Panc1 (cell line): ENCODE measurements at regions not wholly inside any gene's neighbourhood (a gene's known extent, or its start where the extent isn't known, plus 50 kb on each side); places are given as distances from the start of the nearest gene placed in this dataset.

Experiments
- ATAC-seq: fragments of 200-7000 bp; cut with Tn5 transposase; 2 replicates; pipeline ENCODE4 v1.9.1; 2020; ENCODE audit warnings: mild to moderate bottlenecking, moderate library complexity
- BruUV-seq: library from RNA; stranded (reverse); fragments of 400-500 nt; replicated peaks from 2 replicates; lab custom pipeline; 2021; lab: Mats Ljungman, UMichigan
- CTCF ChIA-PET: fragments of 300-600 bp; sonication (Branson Sonifier 250); formaldehyde crosslinking; loops from one replicate; lab custom pipeline; 2022; ENCODE audit warnings: antibody characterized with exemption; lab: Charles Lee
- POLR2A ChIA-PET: fragments of 300-600 bp; sonication (Branson Sonifier 250); formaldehyde crosslinking; loops from one replicate; lab custom pipeline; 2022; ENCODE audit warnings: antibody characterized with exemption; lab: Charles Lee
- DNase-seq: peaks from one replicate; pipeline ENCODE4 v3.0.0-alpha.2; 2010; ENCODE audit warnings: low read depth, low spot score
- H3K27ac ChIP-seq: 2 replicates; pipeline ENCODE4 v1.5.1; 2011; ENCODE audit warnings: mild to moderate bottlenecking, low read length, inconsistent platforms
- H3K27me3 ChIP-seq: fragments of 200-500 bp; sonication (Bioruptor generic); 2 replicates; pipeline ENCODE4 v1.6.0; 2014; ENCODE audit warnings: low read length, inconsistent platforms; ENCODE audit not compliant: control insufficient read depth, insufficient read depth
- H3K36me3 ChIP-seq: fragments of 200-500 bp; sonication (Bioruptor generic); 2 replicates; pipeline ENCODE4 v1.5.1; 2014; ENCODE audit warnings: inconsistent platforms, mild to moderate bottlenecking, low read length, moderate library complexity; ENCODE audit not compliant: control insufficient read depth, insufficient read depth
- H3K4me1 ChIP-seq: 2 replicates; pipeline ENCODE4 v1.5.1; 2011; ENCODE audit warnings: inconsistent platforms, mild to moderate bottlenecking, low read length, moderate library complexity; ENCODE audit not compliant: control insufficient read depth, insufficient read depth
- H3K4me3 ChIP-seq, 2 experiments: 2 replicates each; pipeline ENCODE4 v1.5.1; 2011 to 2012; ENCODE audit warnings: low read depth in 2 of 2, low read length in 2 of 2, mild to moderate bottlenecking in 2 of 2, inconsistent platforms in 1 of 2, moderate library complexity in 1 of 2
- H3K9me3 ChIP-seq: fragments of 200-500 bp; sonication (Bioruptor generic); 2 replicates; pipeline ENCODE4 v1.5.1; 2014; ENCODE audit warnings: low read depth, mild to moderate bottlenecking, inconsistent platforms, low read length, moderate library complexity; ENCODE audit not compliant: control insufficient read depth, insufficient read depth
- POLR2AphosphoS5 ChIP-seq: IDR thresholded peaks from 2 replicates; pipeline ENCODE4 v1.6.1; 2012; ENCODE audit warnings: mild to moderate bottlenecking, low read depth, low read length, moderate library complexity
- SIN3A ChIP-seq: IDR thresholded peaks from 2 replicates; pipeline ENCODE4 v1.6.1; 2012; ENCODE audit warnings: low read depth, mild to moderate bottlenecking, low read length, moderate library complexity, borderline replicate concordance; ENCODE audit not compliant: insufficient read depth
- TCF7L2 ChIP-seq: IDR thresholded peaks from 2 replicates; pipeline ENCODE4 v1.6.1; 2011; ENCODE audit warnings: mild to moderate bottlenecking, low read depth, low read length, inconsistent platforms
- in situ Hi-C: cut with HindIII; loops from 2 replicates; pipeline ENCODE4 v1.10.0; 2016; ENCODE audit warnings: low sequenced_read_pairs, low pct_unique_long_range_greater_than_20kb
- intact Hi-C: fragments of 100-400 bp; cut with micrococcal nuclease; formaldehyde crosslinking; loops from one replicate; pipeline ENCODE4 v1.10.0; 2022; ENCODE audit not compliant: unreplicated experiment
- TF ChIP-seq, protein P1 (sequence below): fragments of 450-650 bp; IDR thresholded peaks from 2 replicates; pipeline ENCODE4 v1.5.1; 2017; ENCODE audit warnings: mild to moderate bottlenecking
- TF ChIP-seq, protein P2 (sequence below), 2 experiments: IDR thresholded peaks; 2 replicates each; pipeline ENCODE4 v1.6.1; 2011 to 2012; ENCODE audit warnings: low read depth in 2 of 2, control low read depth in 1 of 2, low read length in 1 of 2, mild to moderate bottlenecking in 1 of 2, moderate library complexity in 1 of 2; ENCODE audit not compliant: insufficient read depth in 1 of 2

DNA sequence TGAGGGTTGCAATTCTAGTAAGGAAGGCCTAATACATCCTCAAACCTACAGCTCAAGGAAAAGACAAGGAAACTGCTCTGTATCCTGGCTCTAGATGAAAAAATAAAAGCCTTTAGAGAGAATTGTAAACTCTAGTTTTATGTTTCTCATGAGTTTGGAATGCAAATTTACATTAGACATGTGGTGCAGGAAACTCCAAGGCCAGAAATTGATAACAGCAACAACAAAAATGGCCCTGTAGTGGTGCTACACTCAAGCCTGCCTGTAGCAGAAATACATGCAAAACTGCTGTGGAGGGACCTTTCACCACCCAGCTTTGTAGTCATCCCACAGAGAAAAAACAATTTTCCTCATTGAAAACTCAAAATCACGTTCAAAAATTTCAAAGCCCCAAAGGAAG is 546.7 kb upstream of the LRRN3 start:
- no peak for TF ChIP-seq TCF7L2
- no peak for TF ChIP-seq POLR2AphosphoS5
- no peak for TF ChIP-seq SIN3A
- TF ChIP-seq, protein P1, sequence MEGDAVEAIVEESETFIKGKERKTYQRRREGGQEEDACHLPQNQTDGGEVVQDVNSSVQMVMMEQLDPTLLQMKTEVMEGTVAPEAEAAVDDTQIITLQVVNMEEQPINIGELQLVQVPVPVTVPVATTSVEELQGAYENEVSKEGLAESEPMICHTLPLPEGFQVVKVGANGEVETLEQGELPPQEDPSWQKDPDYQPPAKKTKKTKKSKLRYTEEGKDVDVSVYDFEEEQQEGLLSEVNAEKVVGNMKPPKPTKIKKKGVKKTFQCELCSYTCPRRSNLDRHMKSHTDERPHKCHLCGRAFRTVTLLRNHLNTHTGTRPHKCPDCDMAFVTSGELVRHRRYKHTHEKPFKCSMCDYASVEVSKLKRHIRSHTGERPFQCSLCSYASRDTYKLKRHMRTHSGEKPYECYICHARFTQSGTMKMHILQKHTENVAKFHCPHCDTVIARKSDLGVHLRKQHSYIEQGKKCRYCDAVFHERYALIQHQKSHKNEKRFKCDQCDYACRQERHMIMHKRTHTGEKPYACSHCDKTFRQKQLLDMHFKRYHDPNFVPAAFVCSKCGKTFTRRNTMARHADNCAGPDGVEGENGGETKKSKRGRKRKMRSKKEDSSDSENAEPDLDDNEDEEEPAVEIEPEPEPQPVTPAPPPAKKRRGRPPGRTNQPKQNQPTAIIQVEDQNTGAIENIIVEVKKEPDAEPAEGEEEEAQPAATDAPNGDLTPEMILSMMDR, result no peak
- TF ChIP-seq, protein P2, sequence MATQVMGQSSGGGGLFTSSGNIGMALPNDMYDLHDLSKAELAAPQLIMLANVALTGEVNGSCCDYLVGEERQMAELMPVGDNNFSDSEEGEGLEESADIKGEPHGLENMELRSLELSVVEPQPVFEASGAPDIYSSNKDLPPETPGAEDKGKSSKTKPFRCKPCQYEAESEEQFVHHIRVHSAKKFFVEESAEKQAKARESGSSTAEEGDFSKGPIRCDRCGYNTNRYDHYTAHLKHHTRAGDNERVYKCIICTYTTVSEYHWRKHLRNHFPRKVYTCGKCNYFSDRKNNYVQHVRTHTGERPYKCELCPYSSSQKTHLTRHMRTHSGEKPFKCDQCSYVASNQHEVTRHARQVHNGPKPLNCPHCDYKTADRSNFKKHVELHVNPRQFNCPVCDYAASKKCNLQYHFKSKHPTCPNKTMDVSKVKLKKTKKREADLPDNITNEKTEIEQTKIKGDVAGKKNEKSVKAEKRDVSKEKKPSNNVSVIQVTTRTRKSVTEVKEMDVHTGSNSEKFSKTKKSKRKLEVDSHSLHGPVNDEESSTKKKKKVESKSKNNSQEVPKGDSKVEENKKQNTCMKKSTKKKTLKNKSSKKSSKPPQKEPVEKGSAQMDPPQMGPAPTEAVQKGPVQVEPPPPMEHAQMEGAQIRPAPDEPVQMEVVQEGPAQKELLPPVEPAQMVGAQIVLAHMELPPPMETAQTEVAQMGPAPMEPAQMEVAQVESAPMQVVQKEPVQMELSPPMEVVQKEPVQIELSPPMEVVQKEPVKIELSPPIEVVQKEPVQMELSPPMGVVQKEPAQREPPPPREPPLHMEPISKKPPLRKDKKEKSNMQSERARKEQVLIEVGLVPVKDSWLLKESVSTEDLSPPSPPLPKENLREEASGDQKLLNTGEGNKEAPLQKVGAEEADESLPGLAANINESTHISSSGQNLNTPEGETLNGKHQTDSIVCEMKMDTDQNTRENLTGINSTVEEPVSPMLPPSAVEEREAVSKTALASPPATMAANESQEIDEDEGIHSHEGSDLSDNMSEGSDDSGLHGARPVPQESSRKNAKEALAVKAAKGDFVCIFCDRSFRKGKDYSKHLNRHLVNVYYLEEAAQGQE (IDR thresholded peaks at IDR 0.05; ENCODE audit: insufficient read depth in 1 of 2, low read depth in 2 of 2, low read length in 1 of 2), result no peak
- in situ Hi-C loops, result no loop called here
- ATAC-seq, result no peak
- Histone ChIP-seq H3K27me3 (no peaks in the 10 kb centered on the region), H3K36me3 (no peaks in the 10 kb centered on the region), H3K4me1 (no peaks in the 10 kb centered on the region), H3K9me3 (no peaks in the 10 kb centered on the region), H3K27ac (no peak overlapping the region), H3K4me3 (no peak overlapping the region)
- intact Hi-C loops, result no loop called here
- BruUV-seq, result no TSS peak
- ChIA-PET POLR2A (no interaction called here), CTCF (no interaction called here)
- DNase-seq, result no peak

DNA sequence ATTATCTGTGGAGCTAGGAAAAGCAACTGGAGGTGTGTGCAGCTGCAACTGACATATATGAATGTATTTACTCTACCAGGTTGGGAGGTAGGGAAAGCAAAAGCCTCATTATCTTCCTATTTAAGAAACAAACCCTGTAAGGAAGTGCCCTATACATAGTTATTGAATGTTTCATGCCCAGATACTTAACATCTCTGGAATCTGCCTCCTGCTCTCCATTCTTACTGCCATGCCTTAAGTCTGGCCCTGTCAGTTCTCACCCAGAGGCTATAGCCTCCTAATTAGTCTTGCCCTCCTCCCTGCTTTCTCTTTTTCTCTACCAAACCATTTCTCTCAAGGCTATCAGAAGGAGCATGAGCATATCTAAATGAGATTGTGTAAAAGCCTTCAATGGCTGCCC is 542.6 kb upstream of the LRRN3 start:
- ATAC-seq (no peak), DNase-seq (no peak)
- Histone ChIP-seq H3K4me3 (no peak overlapping the region), H3K4me1 (no peaks in the 10 kb centered on the region), H3K27ac (no peak overlapping the region), H3K36me3 (no peaks in the 10 kb centered on the region), H3K9me3 (no peaks in the 10 kb centered on the region), H3K27me3 (no peaks in the 10 kb centered on the region)
- TF ChIP-seq, protein P1, result no peak
- TF ChIP-seq, protein P2 (IDR thresholded peaks at IDR 0.05; ENCODE audit: insufficient read depth in 1 of 2, low read depth in 2 of 2, low read length in 1 of 2), result no peak
- TF ChIP-seq TCF7L2, result no peak
- no peak for TF ChIP-seq POLR2AphosphoS5
- no peak for TF ChIP-seq SIN3A
- no TSS peak for BruUV-seq
- ChIA-PET CTCF (no interaction called here), POLR2A (no interaction called here)
- intact Hi-C loops, result no loop called here
- in situ Hi-C loops, result no loop called here
